ENCODE measurements at regions not wholly inside any gene's neighbourhood (a gene's known extent, or its start where the extent isn't known, plus 50 kb on each side); places are given as distances from the start of the nearest gene placed in this dataset. TPM values are rescaled to one million over a fixed set of nuclear protein-coding genes. Genes with fewer than 3 reads are reported as not detected.

- DNase-seq (ENCODE audit: low spot score): no peak
Measured at GRCh38 chr2:209367075-209367747, 56.6 kb upstream of the MAP2 start.

GRCh38 chr2:209368406-209368805 lies 55.4 kb upstream of the MAP2 start:
- DNase-seq (ENCODE audit: low spot score): peak; percentile 57

- peak; percentile 97 for DNase-seq (ENCODE audit: low spot score)
Measured at GRCh38 chr2:209368914-209369313, 54.9 kb upstream of the MAP2 start.

DNA sequence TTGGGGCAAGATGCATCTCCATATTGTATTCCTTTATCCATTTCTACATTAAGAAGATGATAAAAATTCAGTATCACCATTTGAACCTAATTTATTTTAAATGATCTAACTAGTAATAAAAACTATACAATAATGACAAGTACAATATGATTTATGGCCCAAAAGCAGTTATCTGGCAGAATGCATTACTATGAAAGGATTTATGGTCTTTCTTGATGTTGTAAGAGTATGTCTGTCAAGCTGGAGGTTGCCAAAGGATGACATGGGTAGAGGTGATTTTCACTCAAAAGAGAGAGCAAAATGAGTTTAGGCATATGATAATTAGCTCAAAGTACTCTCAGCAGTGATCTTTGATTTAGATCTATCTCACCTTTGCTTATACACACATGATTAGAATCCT lies 54.2 kb upstream of the MAP2 start:
- peak; percentile 9 for DNase-seq (ENCODE audit: low spot score)

DNA sequence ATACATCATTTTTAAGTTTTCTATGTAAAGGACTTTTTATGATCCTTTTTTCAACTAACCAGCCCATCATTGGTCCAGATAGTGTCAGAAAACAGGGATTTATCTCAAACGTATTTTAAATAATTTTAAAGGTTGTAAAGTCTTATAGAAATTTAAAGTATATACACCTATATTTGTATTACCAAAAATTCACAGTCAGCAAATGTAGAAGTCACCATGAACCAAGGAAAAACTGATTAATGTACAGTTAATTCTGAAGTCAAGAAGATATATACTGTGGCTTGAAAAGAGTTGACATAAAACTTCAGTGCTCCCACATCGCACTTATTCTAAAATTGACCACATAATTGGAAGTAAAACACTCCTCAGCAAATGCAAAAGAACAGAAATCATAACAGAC lies 52.4 kb upstream of the MAP2 start:
- no peak for DNase-seq (ENCODE audit: low spot score)

Small RNA genes lying in the stretch of these regions (small RNA-seq; reads per million reads assigned to genes)
- not detected for gene RNA5SP117

Data from HT-29 (cell line).